ENCODE measurements at regions not wholly inside any gene's neighbourhood (a gene's known extent, or its start where the extent isn't known, plus 50 kb on each side); places are given as distances from the start of the nearest gene placed in this dataset.
"Not testable (repeated sequence)": the region's sequence is repeated elsewhere in the genome, so short reads cannot be mapped to it uniquely, and the experiment has no call there.

DNA sequence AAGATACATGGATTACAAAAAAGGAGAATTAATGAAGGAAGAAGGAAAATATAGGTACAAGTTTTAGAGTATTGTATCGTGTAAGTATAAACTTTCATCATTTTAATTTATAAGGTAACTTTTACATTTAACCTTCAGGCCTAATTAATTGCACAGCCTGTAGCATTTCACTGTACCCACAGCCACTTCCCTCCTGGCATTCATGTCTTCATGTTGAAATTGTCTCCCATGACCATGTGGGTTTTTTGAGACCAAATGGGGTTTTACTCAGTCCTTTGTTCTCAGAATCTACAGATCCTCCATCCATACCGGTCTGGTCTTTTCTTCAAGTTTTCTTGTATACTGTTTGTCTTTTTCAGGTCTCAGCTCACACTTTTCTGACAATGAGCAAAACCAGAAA lies 194.3 kb upstream of the CLNK start:
- no peak for DNase-seq

DNA sequence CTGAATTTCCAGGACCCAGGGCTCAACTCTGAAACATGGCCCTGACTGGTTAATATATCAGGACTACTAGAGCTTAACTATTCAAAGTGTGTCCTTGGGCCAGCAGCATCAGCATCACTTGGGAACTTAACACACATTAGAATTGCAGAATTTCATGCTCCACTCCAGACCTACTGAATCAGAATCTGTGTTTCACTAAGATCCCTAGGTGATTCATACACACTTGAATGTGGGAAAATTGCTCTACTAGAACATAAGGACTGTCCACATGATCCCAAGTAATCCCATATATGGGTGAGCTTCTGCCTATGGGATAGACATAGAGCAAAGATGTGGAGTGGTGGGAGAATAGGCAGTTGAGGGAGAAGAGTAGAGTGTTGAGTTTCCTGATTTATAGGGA lies 192.5 kb upstream of the CLNK start:
- DNase-seq: no peak

DNA sequence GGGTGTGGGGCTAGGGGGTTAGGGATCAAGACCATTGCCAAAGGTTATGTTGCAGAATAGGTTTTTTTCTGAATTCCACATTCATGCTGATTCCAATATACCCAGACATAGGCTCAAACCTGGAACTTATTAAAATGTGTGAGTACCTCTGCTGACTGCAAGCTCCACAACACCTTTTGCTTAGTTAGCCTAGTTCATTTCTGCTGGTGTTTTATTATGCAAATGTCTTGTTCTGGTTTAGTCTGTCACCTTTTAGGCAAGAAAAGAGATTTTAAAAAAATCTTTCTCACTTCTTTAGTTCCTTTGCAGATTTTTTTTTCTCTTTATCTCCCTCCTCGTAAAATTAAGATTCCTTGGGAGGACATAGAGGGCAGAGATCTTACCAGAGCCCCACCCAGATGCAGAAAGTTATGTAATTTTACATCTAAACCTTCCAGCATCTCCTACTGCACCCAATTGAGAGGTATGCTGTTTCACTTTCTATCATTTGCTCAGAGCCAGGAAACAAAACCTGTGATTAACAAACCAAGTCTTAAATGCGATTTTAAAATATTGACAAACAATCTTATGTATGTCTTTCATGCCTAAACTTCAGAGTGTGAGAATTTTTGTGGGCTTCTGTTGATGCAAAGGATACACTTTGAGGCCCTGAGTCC lies 190.7 kb upstream of the CLNK start:
- no peak for DNase-seq

- no peak for DNase-seq
Observed at GRCh38 chr4:10873809-10874208, 189.2 kb upstream of the CLNK start.

DNA sequence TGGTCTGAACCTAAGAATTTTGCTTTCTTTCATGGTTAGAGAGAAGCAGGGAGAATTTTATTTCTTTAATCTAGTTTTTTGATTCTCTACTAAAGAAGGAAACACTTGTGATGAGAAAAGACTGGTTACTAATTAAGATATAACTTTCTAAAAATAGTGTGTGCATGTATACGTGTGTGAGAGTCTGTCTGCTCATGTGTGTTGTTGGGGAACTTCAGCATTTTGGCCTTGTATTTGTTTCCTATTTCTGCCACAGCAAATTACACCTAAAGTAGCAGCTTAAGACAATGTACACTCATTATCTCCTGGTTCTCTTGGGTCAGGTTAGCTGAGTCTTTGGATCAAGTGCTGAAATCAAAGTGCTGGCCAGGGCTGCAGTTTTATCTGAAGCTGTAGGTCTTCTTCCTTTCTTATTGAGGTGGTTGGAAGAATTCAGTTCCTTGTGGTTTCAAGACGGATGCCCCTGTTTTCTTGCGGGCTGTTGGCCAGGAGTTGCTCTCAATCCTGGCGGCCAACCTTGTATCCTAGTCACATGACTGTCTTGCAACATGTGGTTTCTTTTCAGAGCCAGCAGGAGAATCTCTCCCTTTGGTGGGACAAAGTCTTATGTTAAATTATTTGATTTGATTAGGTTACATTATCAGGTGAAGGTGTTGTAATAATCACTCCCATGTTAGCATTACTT lies 188.4 kb upstream of the CLNK start:
- DNase-seq: no peak

GRCh38 chr4:10866666-10867065 lies 182.1 kb upstream of the CLNK start:
- DNase-seq: no peak

GRCh38 chr4:10861036-10861435 lies 176.5 kb upstream of the CLNK start:
- DNase-seq: no peak

- no peak for DNase-seq
Observed at GRCh38 chr4:10856271-10856782, 171.8 kb upstream of the CLNK start.

GRCh38 chr4:10853196-10853595 lies 168.6 kb upstream of the CLNK start:
- DNase-seq: no peak

DNA sequence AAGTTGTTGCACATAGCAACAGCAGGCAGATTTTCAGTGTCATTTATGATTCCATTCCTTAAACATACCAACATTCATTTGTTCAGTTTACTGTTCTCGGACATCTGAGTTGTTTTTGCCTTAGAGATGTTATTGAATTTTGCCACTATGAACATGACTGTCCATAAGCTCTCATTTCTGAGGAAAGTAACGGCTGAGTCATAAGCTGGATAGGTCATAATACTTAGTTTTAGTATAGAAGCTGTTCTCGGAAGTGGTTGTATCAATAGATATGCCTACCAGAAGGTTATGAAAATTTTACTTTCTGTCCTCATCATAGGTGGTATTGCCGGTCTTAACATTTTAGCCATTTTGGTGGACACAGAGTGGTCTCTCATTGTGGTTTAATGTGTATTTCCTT lies 157.1 kb upstream of the CLNK start:
- DNase-seq: no peak

DNA sequence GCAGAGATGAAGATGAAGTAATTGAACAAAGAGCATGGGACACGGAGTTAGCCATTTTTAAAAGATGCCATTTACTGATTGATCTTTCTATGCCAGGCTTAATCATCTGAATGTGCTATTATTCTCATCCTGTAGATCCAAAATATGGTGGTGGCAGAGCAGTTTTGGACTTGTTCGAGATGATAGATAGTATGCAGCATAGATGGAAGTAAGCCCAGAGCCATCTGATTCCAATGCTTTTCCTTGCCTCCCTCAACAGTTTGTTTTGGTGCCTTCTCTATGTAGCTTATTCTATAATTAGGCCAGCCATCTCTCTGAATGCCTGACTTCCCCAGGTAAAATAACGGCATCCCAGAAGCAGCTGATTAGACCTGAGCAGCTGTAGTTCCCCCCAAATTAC lies 152.6 kb upstream of the CLNK start:
- DNase-seq: no peak

GRCh38 chr4:10832806-10833628 lies 148.4 kb upstream of the CLNK start:
- no peak for DNase-seq

DNA sequence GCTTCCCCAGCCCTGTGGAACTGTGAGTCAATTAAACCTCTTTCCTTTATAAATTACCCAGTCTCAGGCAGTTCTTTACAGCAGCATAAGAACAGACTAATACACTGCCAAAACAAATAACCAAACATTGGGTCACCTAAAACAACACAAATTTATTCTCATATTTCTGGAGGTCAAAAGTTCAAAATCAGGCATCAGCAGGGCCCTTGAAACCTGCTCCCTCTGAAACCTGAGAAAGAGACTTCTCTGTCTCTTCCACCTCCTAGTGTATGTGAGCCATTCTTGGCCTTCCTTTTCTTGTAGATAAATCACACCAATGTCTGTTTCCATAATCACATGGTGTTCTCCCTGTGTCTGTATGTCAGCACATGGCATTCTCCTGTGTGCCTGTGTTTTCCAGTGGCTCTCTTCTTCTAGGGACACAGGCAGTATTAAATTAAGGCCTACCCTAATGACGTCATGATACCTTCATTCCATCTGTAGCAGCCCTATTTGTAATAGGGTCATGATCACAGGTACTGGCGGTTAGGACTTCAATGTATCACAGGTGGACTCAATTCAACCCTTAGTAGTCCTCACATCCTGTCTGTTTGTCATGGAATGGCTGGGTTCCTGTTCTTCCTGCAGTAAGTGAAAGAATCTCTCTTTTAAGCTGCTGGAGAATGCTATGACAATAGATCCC lies 147.3 kb upstream of the CLNK start:
- no peak for DNase-seq

- not testable (repeated sequence) for DNase-seq
Observed at GRCh38 chr4:10828918-10829538, 144.5 kb upstream of the CLNK start.

GRCh38 chr4:10821826-10822225 lies 137.3 kb upstream of the CLNK start:
- no peak for DNase-seq

GRCh38 chr4:10816571-10816970 lies 132.0 kb upstream of the CLNK start:
- DNase-seq: no peak

DNA sequence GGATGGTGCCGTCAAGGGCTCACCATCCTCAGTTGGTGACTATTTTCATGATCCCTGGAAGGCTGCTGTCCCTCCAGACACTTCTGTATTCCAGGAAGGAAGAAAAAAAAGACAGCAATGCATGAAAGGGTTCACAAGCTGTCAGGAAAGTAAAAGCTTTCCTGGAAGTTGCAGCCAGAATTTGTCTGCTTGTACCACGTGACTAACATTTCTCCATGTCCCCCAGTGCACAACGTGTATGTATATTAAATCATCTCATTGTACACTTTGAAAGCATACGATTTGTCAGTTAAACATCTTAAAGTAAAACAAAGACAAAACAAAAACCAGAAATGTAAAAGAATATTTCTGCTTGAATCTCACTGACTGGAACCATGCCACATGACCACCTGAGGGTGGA lies 127.4 kb upstream of the CLNK start:
- no peak for DNase-seq

DNA sequence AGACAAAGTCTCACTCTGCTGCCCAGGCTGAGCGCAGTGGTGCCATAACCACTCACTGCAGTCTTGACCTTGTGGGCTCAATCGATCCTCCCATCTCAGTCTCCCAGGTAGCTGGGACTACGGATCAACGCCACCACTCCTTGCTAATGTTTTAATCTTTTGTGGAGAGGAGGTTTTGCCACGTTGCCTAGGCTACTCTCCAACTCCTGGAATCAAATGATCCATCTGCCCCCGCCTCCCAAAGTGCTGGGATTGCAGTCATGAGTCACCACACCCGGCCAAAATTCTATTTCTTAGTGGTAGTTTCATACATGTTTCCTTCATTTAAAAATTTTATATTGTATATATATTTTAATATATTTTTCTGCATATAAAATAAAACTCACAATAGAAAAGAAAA lies 125.8 kb upstream of the CLNK start:
- DNase-seq: no peak

DNA sequence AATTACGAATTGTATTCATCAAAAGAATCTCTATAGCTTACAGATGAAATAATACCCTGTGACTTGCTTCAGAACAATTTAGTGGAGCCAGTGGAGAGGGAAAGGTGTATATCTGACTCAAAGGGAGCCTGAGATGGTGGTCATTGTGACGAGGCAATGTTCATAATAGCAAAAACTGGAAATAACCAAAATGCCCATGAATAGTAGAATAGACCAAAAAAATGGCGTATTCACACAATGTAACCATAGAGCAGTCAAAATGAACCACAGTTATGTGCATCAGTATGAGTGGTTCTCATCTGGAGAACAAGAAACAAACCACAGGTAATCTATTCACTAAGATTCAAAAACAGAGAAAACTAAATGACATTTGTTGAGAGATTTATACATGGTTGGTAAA lies 125.3 kb upstream of the CLNK start:
- DNase-seq: no peak

GRCh38 chr4:10808591-10808990 lies 124.0 kb upstream of the CLNK start:
- DNase-seq: no peak

GRCh38 chr4:10806953-10807645 lies 122.5 kb upstream of the CLNK start:
- DNase-seq: no peak

GRCh38 chr4:10803713-10804343 lies 119.3 kb upstream of the CLNK start:
- no peak for DNase-seq

Data from NCI-H1436 (cell line).